NCI-H2107 treated with DMSO at 0.1 percent for 48 hours (cell line): ENCODE measurements at regions not wholly inside any gene's neighbourhood (a gene's known extent, or its start where the extent isn't known, plus 50 kb on each side); places are given as distances from the start of the nearest gene placed in this dataset.

Experiments used
- DNase-seq: peaks from one replicate; lab custom pipeline; 2025; ENCODE audit not compliant: unreplicated experiment; lab: John Stamatoyannopoulos, UW

- no peak for DNase-seq
Observed at GRCh38 chr6:22045261-22045912, 251.4 kb downstream of the PRL start.

- DNase-seq: no peak
Observed at GRCh38 chr6:22049002-22049401, 247.8 kb downstream of the PRL start.

- peak; percentile 68 for DNase-seq
Observed at GRCh38 chr6:22053391-22053997, 243.3 kb downstream of the PRL start.

DNA sequence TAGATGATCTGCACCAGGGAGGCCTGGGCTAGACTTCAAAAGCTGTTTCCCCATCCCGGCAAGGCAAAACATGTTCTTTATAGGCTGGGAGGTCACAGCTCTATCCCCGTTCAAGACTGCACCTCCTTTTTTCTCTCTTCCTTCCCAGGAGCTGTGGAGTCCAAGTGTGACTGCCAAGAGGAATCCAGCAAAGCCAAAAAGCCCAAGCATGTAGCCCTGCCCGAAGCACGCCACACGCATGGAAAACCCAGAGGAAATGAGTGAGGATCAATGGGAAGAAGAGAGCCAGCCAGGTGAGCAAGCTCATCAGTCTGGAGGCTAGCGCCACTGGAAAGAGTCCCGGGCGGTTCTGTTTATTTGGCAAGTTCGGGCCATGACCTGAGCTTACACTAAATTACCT is 240.4 kb downstream of the PRL start:
- no peak for DNase-seq

GRCh38 chr6:22057962-22058361 is 238.9 kb downstream of the PRL start:
- no peak for DNase-seq

DNA sequence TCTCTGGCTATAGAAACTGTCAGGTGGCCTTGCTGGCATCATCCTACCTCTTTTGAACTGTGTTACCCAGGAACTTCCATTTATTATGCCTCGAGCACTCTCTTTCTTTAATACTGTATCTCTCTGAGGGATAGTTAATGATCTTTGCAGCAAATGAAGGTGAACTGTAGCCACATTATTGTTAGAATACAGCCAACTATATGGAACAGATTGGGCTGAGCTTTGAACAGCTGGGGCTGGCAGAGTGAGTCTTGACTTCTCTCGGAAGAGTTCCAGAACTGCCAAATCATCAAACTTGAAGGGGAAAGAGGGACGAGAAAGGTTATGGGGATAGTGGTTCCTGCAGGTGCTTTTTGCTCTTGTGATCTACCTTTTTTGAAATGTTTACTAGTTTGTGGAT is 237.7 kb downstream of the PRL start:
- no peak for DNase-seq

DNA sequence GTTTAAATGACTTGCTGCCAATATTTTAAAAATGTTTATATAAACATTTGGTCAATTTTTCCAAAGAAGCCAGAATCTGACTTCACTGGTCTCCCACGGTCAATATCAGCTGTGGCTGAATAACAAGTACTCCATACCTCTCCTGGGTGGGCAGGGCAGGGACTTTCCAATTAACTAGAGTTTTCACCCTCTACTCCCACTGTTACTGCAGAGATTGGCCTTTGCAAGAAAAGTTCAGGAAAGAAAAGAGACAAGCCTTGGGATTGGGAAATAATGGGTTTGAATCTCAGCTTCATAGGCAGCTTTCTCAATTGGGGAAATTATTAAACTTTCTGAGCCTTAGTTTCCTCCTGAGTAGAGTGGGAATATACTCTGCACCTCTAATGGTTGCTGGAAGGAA is 236.9 kb downstream of the PRL start:
- DNase-seq: no peak

DNA sequence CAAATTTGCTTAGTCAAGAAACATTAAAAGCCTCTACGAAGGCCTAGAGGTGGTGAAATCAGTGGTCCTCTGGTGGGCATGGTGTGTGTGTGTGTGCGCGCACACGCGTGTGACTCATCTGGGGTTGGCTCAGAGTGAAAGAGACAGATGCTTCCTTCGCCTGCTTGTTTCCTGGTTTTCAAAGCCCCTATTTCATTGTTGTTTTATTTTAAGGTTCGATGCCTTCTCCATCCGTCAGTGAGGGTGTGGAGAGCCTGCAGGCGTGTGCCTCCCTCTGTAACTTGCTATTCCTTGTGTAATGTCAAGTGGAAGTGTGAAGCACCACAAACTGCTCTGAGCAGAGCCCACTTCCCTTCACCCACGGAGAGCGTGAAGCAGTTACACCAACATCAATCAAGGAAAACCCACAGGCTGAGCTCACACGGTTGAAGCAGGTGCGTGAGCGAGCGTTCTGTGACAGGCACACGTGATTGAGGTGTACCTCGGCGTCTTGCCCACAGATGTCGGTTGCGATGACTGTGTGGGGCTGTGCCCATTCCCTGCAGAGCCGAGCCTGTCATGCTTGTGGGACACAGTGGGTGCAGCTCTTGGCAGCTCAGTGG is 233.9 kb downstream of the PRL start:
- no peak for DNase-seq

DNA sequence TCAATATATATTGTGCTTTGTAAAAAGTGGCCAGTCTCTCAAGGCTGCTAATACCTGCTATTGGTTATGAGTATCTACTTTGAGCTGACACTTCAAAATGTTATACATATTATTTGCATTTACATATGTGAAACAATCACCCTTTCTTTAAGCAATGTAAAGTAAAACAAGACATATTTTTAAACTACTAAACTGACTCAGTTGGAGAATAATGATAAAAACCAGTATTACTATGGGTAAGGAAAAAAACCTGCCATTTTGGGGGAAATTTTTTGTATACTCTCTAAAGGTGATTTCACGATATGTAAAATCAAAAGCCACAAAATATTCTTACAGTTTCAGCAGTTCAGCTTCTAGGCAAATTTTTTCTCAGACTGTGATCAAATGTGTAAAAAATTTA is 232.3 kb downstream of the PRL start:
- DNase-seq: no peak

GRCh38 chr6:22067122-22067521 is 229.7 kb downstream of the PRL start:
- DNase-seq: no peak

- DNase-seq: no peak
Observed at GRCh38 chr6:22067671-22068070, 229.2 kb downstream of the PRL start.

DNA sequence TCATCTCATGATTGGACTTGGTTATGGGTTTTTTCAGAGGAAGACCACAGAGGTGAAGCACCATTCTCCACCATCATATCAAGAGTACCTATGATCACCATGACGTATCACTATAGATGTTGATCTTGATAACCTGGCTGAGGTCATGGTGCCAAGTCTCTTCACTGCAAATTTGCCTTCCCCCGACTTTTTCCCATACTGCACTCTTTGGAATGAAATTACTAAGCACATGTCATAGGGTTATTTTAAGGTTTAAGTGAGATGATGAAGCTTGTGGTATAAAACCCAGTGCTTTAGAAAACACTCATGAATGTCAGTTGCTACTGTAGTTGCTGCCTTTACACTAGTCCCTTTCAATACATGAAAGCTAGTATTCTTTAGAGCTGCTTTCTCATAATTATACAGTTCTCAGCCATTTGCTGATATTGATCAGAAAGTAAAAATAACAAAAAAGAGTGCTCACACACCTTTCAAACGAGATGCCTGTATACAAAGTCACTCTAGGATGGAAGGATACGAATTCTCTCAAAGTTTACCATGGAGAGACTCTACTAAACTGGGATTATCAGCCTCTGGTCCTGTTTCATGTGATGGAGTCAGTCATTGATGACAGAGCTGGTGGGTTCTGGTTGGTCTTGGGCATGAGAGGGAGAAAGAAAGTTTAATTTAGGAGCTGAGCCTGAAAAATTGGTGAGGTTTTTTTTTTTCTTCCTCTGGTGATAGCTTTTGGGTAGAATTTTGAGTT is 228.1 kb downstream of the PRL start:
- DNase-seq: no peak

DNA sequence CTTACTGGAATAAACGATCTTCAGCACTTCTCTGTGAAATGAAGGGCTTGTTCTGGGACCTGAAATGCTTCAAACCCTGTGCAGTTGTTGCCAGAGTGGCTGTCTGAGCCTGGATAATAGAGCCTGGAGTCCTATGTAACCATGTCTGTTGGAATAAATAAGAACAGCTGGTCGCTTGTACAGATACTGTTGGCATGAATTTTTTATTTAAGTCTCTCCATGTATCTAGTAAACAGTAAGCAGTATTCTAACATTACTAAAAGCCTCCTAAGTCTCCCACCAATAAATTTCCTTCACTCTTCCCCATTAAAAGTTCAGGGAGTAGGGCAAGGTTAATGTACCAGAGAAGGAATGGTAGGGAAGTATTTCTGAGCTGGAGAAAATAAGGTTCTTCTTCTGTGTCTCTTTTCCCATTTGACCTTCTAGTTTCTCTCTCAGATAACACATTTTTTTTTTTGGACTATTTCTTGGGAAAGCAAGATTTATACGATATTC is 227.5 kb downstream of the PRL start:
- DNase-seq: no peak

GRCh38 chr6:22071270-22072041 is 225.4 kb downstream of the PRL start:
- no peak for DNase-seq

GRCh38 chr6:22072949-22073348 is 223.9 kb downstream of the PRL start:
- DNase-seq: no peak

- DNase-seq: no peak
Observed at GRCh38 chr6:22073516-22074198, 223.2 kb downstream of the PRL start.

DNA sequence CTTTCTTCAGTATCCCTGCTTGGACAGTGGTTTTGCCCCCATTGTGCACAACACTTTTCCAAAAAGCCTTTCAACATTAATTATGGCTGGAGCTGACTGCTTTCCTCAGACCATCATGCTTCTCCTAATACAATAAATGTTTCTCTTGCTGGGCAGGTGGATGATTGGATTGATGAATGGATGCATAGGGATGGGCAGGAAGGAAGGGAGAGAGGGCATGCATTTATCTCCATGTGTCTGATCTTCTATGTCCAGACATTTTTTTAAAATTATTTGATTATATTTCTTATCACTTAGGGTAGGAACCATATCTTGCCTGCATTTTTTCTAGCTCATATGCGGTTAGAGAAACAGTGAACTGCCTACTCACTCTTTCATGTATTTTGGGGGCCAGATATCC is 218.5 kb downstream of the PRL start:
- no peak for DNase-seq

DNA sequence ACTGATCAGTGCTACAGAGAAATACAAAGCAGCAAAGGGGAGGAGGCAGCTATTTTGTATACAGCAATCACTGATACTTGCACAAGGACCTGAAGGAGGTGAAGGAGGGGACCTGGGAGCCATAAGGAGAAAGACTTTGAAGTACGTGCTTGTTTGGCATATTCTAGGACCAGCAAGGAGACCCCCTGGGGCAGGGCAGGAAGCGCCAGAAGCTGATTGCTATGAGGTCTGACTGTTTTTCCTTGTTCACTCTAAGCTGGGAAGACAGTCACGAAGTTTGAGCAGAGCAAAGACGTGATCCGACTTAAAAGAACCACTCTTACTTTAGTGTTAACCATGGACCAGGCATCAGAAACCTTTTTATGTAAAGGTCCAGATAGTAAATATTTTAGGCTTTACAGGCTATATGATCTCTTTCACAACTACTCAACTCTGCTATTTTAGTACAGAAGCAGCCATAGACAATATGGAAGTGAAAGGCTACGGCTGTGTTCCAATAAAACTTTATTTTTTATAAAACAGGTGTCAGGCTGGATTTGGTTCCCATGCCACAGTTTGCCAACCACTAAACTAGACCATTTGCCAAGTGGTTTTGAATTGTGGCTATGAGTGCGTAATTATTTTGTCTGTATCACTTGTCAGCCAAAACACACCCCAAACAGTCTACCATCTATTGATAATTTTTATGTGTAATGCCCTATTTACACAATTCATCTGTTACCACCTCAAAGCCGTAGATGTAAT is 217.9 kb downstream of the PRL start:
- no peak for DNase-seq

GRCh38 chr6:22079783-22080182 is 217.1 kb downstream of the PRL start:
- DNase-seq: no peak

- DNase-seq: no peak
Observed at GRCh38 chr6:22081709-22082108, 215.1 kb downstream of the PRL start.
